Astrocyte (in vitro differentiated cells and primary cell): ENCODE measurements at regions not wholly inside any gene's neighbourhood (a gene's known extent, or its start where the extent isn't known, plus 50 kb on each side); places are given as distances from the start of the nearest gene placed in this dataset.

ENCODE experiments used
- DNase-seq: peaks from one replicate; pipeline ENCODE4 v3.0.0-alpha.2; 2010; ENCODE audit warnings: low read depth
- FAIRE-seq: peaks from 2 replicates; lab custom pipeline; 2011; peaks lifted over from hg19 to GRCh38; lab: Jason Lieb, UNC
- H2AFZ ChIP-seq: 2 replicates; pipeline ENCODE4 v1.6.0; 2012; ENCODE audit warnings: low read depth, low read length, inconsistent platforms
- H3K27ac ChIP-seq: 2 replicates; pipeline ENCODE4 v1.5.1; 2011; ENCODE audit warnings: low read depth, low read length, inconsistent platforms
- H3K27me3 ChIP-seq: 2 replicates; pipeline ENCODE4 v1.6.0; 2011; ENCODE audit warnings: low read length, inconsistent platforms; ENCODE audit not compliant: insufficient read depth
- H3K36me3 ChIP-seq: 2 replicates; pipeline ENCODE4 v1.5.1; 2011; ENCODE audit warnings: low read length, inconsistent platforms; ENCODE audit not compliant: insufficient read depth
- H3K4me1 ChIP-seq: 2 replicates; pipeline ENCODE4 v1.5.1; 2011; ENCODE audit warnings: low read length, inconsistent platforms; ENCODE audit not compliant: insufficient read depth
- H3K4me2 ChIP-seq: 2 replicates; pipeline ENCODE4 v1.6.0; 2012; ENCODE audit warnings: low read length, inconsistent platforms
- H3K4me3 ChIP-seq: 2 replicates; pipeline ENCODE4 v1.5.1; 2011; ENCODE audit warnings: low read depth, mild to moderate bottlenecking, low read length, inconsistent platforms; ENCODE audit not compliant: insufficient read depth
- H3K79me2 ChIP-seq: 2 replicates; pipeline ENCODE4 v1.6.0; 2012; ENCODE audit warnings: mild to moderate bottlenecking, low read length, inconsistent platforms; ENCODE audit not compliant: insufficient read depth
- H3K9ac ChIP-seq: 2 replicates; pipeline ENCODE4 v1.6.0; 2012; ENCODE audit warnings: mild to moderate bottlenecking, low read length, inconsistent platforms
- H3K9me3 ChIP-seq: 2 replicates; pipeline ENCODE4 v1.5.1; 2012; ENCODE audit warnings: low read depth, mild to moderate bottlenecking, low read length, inconsistent platforms; ENCODE audit not compliant: insufficient read depth
- H4K20me1 ChIP-seq: 2 replicates; pipeline ENCODE4 v1.6.0; 2012; ENCODE audit warnings: low read length, inconsistent platforms; ENCODE audit not compliant: insufficient read depth
- H3K27ac Mint-ChIP-seq: one replicate; pipeline ENCODE4 v1.8.0; 2021; ENCODE audit warnings: mild to moderate bottlenecking, mixed read lengths; ENCODE audit not compliant: unreplicated experiment
- H3K27me3 Mint-ChIP-seq: one replicate; pipeline ENCODE4 v1.8.0; 2021; ENCODE audit warnings: low read depth, mixed read lengths; ENCODE audit not compliant: unreplicated experiment
- H3K36me3 Mint-ChIP-seq: one replicate; pipeline ENCODE4 v1.8.0; 2021; ENCODE audit warnings: low read depth, mixed read lengths; ENCODE audit not compliant: unreplicated experiment
- H3K4me1 Mint-ChIP-seq: one replicate; pipeline ENCODE4 v1.8.0; 2021; ENCODE audit warnings: low read depth, mixed read lengths; ENCODE audit not compliant: unreplicated experiment
- H3K4me3 Mint-ChIP-seq: one replicate; pipeline ENCODE4 v1.8.0; 2021; ENCODE audit warnings: mild to moderate bottlenecking, moderate library complexity, mixed read lengths; ENCODE audit not compliant: unreplicated experiment
- H3K9me3 Mint-ChIP-seq: one replicate; pipeline ENCODE4 v1.8.0; 2021; ENCODE audit warnings: mild to moderate bottlenecking, mixed read lengths; ENCODE audit not compliant: unreplicated experiment
- CTCF ChIP-seq: IDR thresholded peaks from 2 replicates; pipeline ENCODE4 v1.5.1; 2011; ENCODE audit warnings: low read depth, mild to moderate bottlenecking, inconsistent platforms, low read length, moderate library complexity; ENCODE audit not compliant: insufficient read depth
- EZH2 ChIP-seq: IDR thresholded peaks from 2 replicates; pipeline ENCODE4 v1.6.1; 2012; ENCODE audit warnings: mild to moderate bottlenecking, low read length, inconsistent platforms; ENCODE audit not compliant: insufficient read depth

- Mint-ChIP-seq H3K4me1 (peaks cover 30% of the 10 kb centered on the region), H3K27me3 (peaks cover 14% of the 10 kb centered on the region), H3K36me3 (no peaks in the 10 kb centered on the region), H3K27ac (no peak overlapping the region), H3K9me3 (no peaks in the 10 kb centered on the region), H3K4me3 (no peak overlapping the region)
- no peak for TF ChIP-seq EZH2
- no peak for TF ChIP-seq CTCF
- Histone ChIP-seq H3K27ac (no peak overlapping the region), H3K79me2 (no peaks in the 10 kb centered on the region), H3K4me1 (peaks cover 29% of the 10 kb centered on the region), H2AFZ (no peak overlapping the region), H3K4me2 (no peak overlapping the region), H3K27me3 (no peaks in the 10 kb centered on the region), H4K20me1 (no peaks in the 10 kb centered on the region), H3K9me3 (no peaks in the 10 kb centered on the region), H3K9ac (no peak overlapping the region), H3K4me3 (no peak overlapping the region), H3K36me3 (no peaks in the 10 kb centered on the region)
- DNase-seq (peak; percentile 68), FAIRE-seq (no peak)
Measured at GRCh38 chr1:234541286-234541975, 62.5 kb upstream of the TARBP1 start.

- H2AFZ ChIP-seq: no peak overlapping the region
Measured at GRCh38 chr1:234540404-234540762, 61.4 kb upstream of the TARBP1 start.

More at GRCh38 chr1:234540404-234540762, 61.4 kb upstream of the TARBP1 start:
- TF ChIP-seq EZH2: no peak
- TF ChIP-seq CTCF: no peak
- H3K27me3 ChIP-seq: no peaks in the 10 kb centered on the region
- Mint-ChIP-seq H3K4me3 (no peak overlapping the region), H3K9me3 (no peaks in the 10 kb centered on the region), H3K27ac (no peak overlapping the region), H3K36me3 (no peaks in the 10 kb centered on the region), H3K27me3 (peaks cover 14% of the 10 kb centered on the region), H3K4me1 (peaks cover 25% of the 10 kb centered on the region)
- no peak overlapping the region for H3K9ac ChIP-seq
- no peaks in the 10 kb centered on the region for H3K79me2 ChIP-seq
- no peak for DNase-seq
- no peak overlapping the region for H3K4me3 ChIP-seq
- H3K4me2 ChIP-seq: no peak overlapping the region
- no peaks in the 10 kb centered on the region for H3K9me3 ChIP-seq
- no peaks in the 10 kb centered on the region for H3K36me3 ChIP-seq
- H4K20me1 ChIP-seq: no peaks in the 10 kb centered on the region
- peaks cover 30% of the 10 kb centered on the region for H3K4me1 ChIP-seq
- no peak overlapping the region for H3K27ac ChIP-seq
- FAIRE-seq: no peak
